ENCODE measurements at regions not wholly inside any gene's neighbourhood (a gene's known extent, or its start where the extent isn't known, plus 50 kb on each side); places are given as distances from the start of the nearest gene placed in this dataset.

GRCh38 chr14:88095791-88096190, 90.9 kb downstream of the GPR65 start:
- TF ChIP-seq CTCF (IDR thresholded peaks at IDR 0.05), result no peak
- TF ChIP-seq POLR2A (IDR thresholded peaks at IDR 0.05), result no peak

Measured in Peyer's patch (tissue), 4 donors.